Upper lobe of left lung (tissue), 6 donors: ENCODE measurements at regions not wholly inside any gene's neighbourhood (a gene's known extent, or its start where the extent isn't known, plus 50 kb on each side); places are given as distances from the start of the nearest gene placed in this dataset.

Experiments
- ATAC-seq, 2 donors: fragments of 200-7000 bp; cut with Tn5 transposase; one replicate each; pipeline ENCODE4 v1.9.1; 2022; ENCODE audit warnings: mild to moderate bottlenecking in 2 of 2, moderate library complexity in 2 of 2; ENCODE audit not compliant: low FRiP score in 2 of 2
- DNase-seq, 2 donors: peaks; one replicate each; pipeline ENCODE4 v3.0.0-alpha.2; 2019 to 2020
- H3K27ac ChIP-seq, 4 donors: fragments of 200-600 bp; sonication (generic); one replicate each; pipeline ENCODE4 v1.5.1; 2016 to 2019
- H3K27me3 ChIP-seq, 4 donors: fragments of 200-600 bp; sonication (generic); one replicate each; pipeline ENCODE4 v1.5.1; 2017 to 2019
- H3K36me3 ChIP-seq, 4 donors: fragments of 200-600 bp; sonication (generic); one replicate each; pipeline ENCODE4 v1.5.1; 2016 to 2019
- H3K4me1 ChIP-seq, 4 donors: fragments of 200-600 bp; sonication (generic); one replicate each; pipeline ENCODE4 v1.5.1; 2018 to 2019
- H3K4me3 ChIP-seq, 4 donors: fragments of 200-600 bp; sonication (generic); one replicate each; pipeline ENCODE4 v1.5.1; 2017 to 2019; ENCODE audit warnings: mild to moderate bottlenecking in 2 of 4, moderate library complexity in 1 of 4
- H3K9me3 ChIP-seq, 4 donors: fragments of 200-600 bp; sonication (generic); one replicate each; pipeline ENCODE4 v1.5.1; 2018 to 2019
- CTCF ChIP-seq, 6 experiments: fragments of 450-650 bp in 4 of 6; fragments of 200-600 bp in 2 of 6; sonication (generic) in 2 of 6; IDR thresholded peaks; one replicate each; pipeline ENCODE4 v1.5.1; 2016 to 2019; ENCODE audit warnings: antibody characterized with exemption in 6 of 6
- EP300 ChIP-seq, 4 donors: sonication (generic); formaldehyde crosslinking; IDR thresholded peaks; one replicate each; pipeline ENCODE4 v1.5.1; 2017; ENCODE audit warnings: antibody characterized with exemption in 4 of 4, control low read depth in 2 of 4
- POLR2A ChIP-seq, 4 donors: fragments of 450-650 bp; IDR thresholded peaks; one replicate each; pipeline ENCODE4 v1.5.1; 2016 to 2017; ENCODE audit warnings: antibody characterized with exemption in 4 of 4, mild to moderate bottlenecking in 2 of 4
- POLR2AphosphoS5 ChIP-seq, 2 donors: sonication (generic); formaldehyde crosslinking; IDR thresholded peaks; one replicate each; pipeline ENCODE4 v1.5.1; 2017; ENCODE audit warnings: antibody characterized with exemption in 2 of 2
- WGBS, 2 donors: methylation state at CpG; one replicate each; pipeline ENCODE4 v1.1.5; 2017 to 2018; 5-methylcytosine and 5-hydroxymethylcytosine counted together
- donor health status: DM: no; HTN: no; CAD: no; lungs with moderate emphysema.
- donor health status: DM: no; HTN: yes; CAD: no; lungs with severe emphysema.

GRCh38 chr12:19038209-19038608 is 91.3 kb upstream of the PLEKHA5 start:
- Histone ChIP-seq H3K36me3 (no peaks in the 10 kb centered on the region), H3K9me3 (no peaks in the 10 kb centered on the region), H3K4me3 (no peak overlapping the region), H3K27me3 (no peaks in the 10 kb centered on the region), H3K27ac (no peak overlapping the region), H3K4me1 (peaks cover 0 to 33% (median 20%) of the 10 kb centered on the region in 4 donors)
- ATAC-seq (no peak), DNase-seq (no peak)
- WGBS, 2 donors = 72 to 91% methylated on average over 6 of the region's 6 CpGs
- TF ChIP-seq POLR2A (IDR thresholded peaks at IDR 0.05) (no peak), POLR2AphosphoS5 (IDR thresholded peaks at IDR 0.05) (no peak), CTCF (IDR thresholded peaks at IDR 0.05) (no peak), EP300 (IDR thresholded peaks at IDR 0.05) (no peak)

GRCh38 chr12:19039515-19039914 is 90.0 kb upstream of the PLEKHA5 start:
- Histone ChIP-seq H3K27ac (peak overlapping the region in 2 of 4 donors; percentile 9 to 24), H3K4me3 (no peak overlapping the region), H3K36me3 (no peaks in the 10 kb centered on the region), H3K27me3 (no peaks in the 10 kb centered on the region), H3K9me3 (no peaks in the 10 kb centered on the region), H3K4me1 (peaks cover 0 to 33% (median 20%) of the 10 kb centered on the region in 4 donors)
- TF ChIP-seq CTCF (IDR thresholded peaks at IDR 0.05) (no peak), POLR2AphosphoS5 (IDR thresholded peaks at IDR 0.05) (no peak), POLR2A (IDR thresholded peaks at IDR 0.05) (no peak), EP300 (IDR thresholded peaks at IDR 0.05) (no peak)
- DNase-seq (no peak), ATAC-seq (no peak)
- 54 to 55% methylated on average over 3 of the region's 3 CpGs for WGBS, 2 donors

GRCh38 chr12:19042221-19042620 is 87.3 kb upstream of the PLEKHA5 start:
- DNase-seq (no peak), ATAC-seq (no peak)
- TF ChIP-seq POLR2AphosphoS5 (IDR thresholded peaks at IDR 0.05) (no peak), EP300 (IDR thresholded peaks at IDR 0.05) (no peak), CTCF (IDR thresholded peaks at IDR 0.05) (no peak)
- no peaks in the 10 kb centered on the region for H3K36me3 ChIP-seq
- 92 to 93% methylated on average over 3 of the region's 3 CpGs for WGBS, 2 donors
- no peaks in the 10 kb centered on the region for H3K9me3 ChIP-seq
- H3K4me3 ChIP-seq = no peak overlapping the region
- H3K27ac ChIP-seq = no peak overlapping the region
- H3K4me1 ChIP-seq = peaks cover 0 to 17% (median 9%) of the 10 kb centered on the region in 4 donors
- H3K27me3 ChIP-seq = no peaks in the 10 kb centered on the region

- Histone ChIP-seq H3K4me1 (peaks cover 0 to 2% (median under 1%) of the 10 kb centered on the region in 4 donors), H3K27ac (no peak overlapping the region), H3K4me3 (no peak overlapping the region), H3K27me3 (no peaks in the 10 kb centered on the region), H3K36me3 (no peaks in the 10 kb centered on the region), H3K9me3 (no peaks in the 10 kb centered on the region)
- no peak for DNase-seq
- 35% methylated on average over 3 of the region's 3 CpGs for WGBS, 2 donors
- TF ChIP-seq CTCF (IDR thresholded peaks at IDR 0.05) (no peak), EP300 (IDR thresholded peaks at IDR 0.05) (no peak), POLR2A (IDR thresholded peaks at IDR 0.05) (no peak), POLR2AphosphoS5 (IDR thresholded peaks at IDR 0.05) (no peak)
- ATAC-seq = no peak
Measured at GRCh38 chr12:19044430-19044829, 85.1 kb upstream of the PLEKHA5 start.

- TF ChIP-seq POLR2AphosphoS5 (IDR thresholded peaks at IDR 0.05) (no peak), EP300 (IDR thresholded peaks at IDR 0.05) (no peak), POLR2A (IDR thresholded peaks at IDR 0.05) (no peak), CTCF (IDR thresholded peaks at IDR 0.05) (no peak)
- DNase-seq (no peak), ATAC-seq (no peak)
- Histone ChIP-seq H3K27ac (no peak overlapping the region), H3K4me1 (no peaks in the 10 kb centered on the region), H3K9me3 (no peaks in the 10 kb centered on the region), H3K4me3 (no peak overlapping the region), H3K27me3 (no peaks in the 10 kb centered on the region), H3K36me3 (no peaks in the 10 kb centered on the region)
- WGBS, 2 donors = 62 to 64% methylated on average over 4 of the region's 4 CpGs
Measured at GRCh38 chr12:19044891-19045290, 84.6 kb upstream of the PLEKHA5 start.
